HG03354 (cell line): ENCODE measurements at regions not wholly inside any gene's neighbourhood (a gene's known extent, or its start where the extent isn't known, plus 50 kb on each side); places are given as distances from the start of the nearest gene placed in this dataset.

Experiments
- ATAC-seq: cut with Tn5 transposase; IDR thresholded peaks from one replicate; pipeline ENCODE4 v1.9.1; 2021; ENCODE audit warnings: mild to moderate bottlenecking; ENCODE audit not compliant: unreplicated experiment, poor library complexity, severe bottlenecking

GRCh38 chr13:30128591-30128990, 178.8 kb downstream of the KATNAL1 start:
- peak; percentile 83 for ATAC-seq

- ATAC-seq, result no peak
Measured at GRCh38 chr13:30128095-30128494, 179.3 kb downstream of the KATNAL1 start.

- ATAC-seq, result no peak
Measured at GRCh38 chr13:30126903-30127428, 180.4 kb downstream of the KATNAL1 start.

GRCh38 chr13:30125422-30126073, 181.8 kb downstream of the KATNAL1 start:
- ATAC-seq, result no peak

- ATAC-seq, result no peak
Measured at GRCh38 chr13:30124131-30124768, 183.1 kb downstream of the KATNAL1 start.

- no peak for ATAC-seq
Measured at GRCh38 chr13:30123575-30123974, 183.8 kb downstream of the KATNAL1 start.

GRCh38 chr13:30121666-30122065, 185.7 kb downstream of the KATNAL1 start:
- no peak for ATAC-seq

- ATAC-seq, result no peak
Measured at GRCh38 chr13:30121244-30121643, 186.1 kb downstream of the KATNAL1 start.

GRCh38 chr13:30120133-30120822, 187.1 kb downstream of the KATNAL1 start:
- ATAC-seq, result no peak

GRCh38 chr13:30119476-30119875, 187.9 kb downstream of the KATNAL1 start:
- no peak for ATAC-seq

GRCh38 chr13:30116379-30116778, 191.0 kb downstream of the KATNAL1 start:
- no peak for ATAC-seq

- ATAC-seq, result no peak
Measured at GRCh38 chr13:30115257-30115600, 192.1 kb downstream of the KATNAL1 start.

GRCh38 chr13:30114571-30115256, 192.6 kb downstream of the KATNAL1 start:
- ATAC-seq, result peak; percentile 87

- ATAC-seq, result no peak
Measured at GRCh38 chr13:30113983-30114570, 193.3 kb downstream of the KATNAL1 start.

- ATAC-seq, result no peak
Measured at GRCh38 chr13:30113551-30113950, 193.8 kb downstream of the KATNAL1 start.

- ATAC-seq, result peak; percentile 45
Measured at GRCh38 chr13:30112602-30113435, 194.5 kb downstream of the KATNAL1 start.

GRCh38 chr13:30111810-30112209, 195.5 kb downstream of the KATNAL1 start:
- ATAC-seq, result no peak

GRCh38 chr13:30110301-30111070, 196.9 kb downstream of the KATNAL1 start:
- ATAC-seq, result no peak
